Astrocyte (in vitro differentiated cells and primary cell): ENCODE measurements at regions not wholly inside any gene's neighbourhood (a gene's known extent, or its start where the extent isn't known, plus 50 kb on each side); places are given as distances from the start of the nearest gene placed in this dataset.

ENCODE experiments used
- DNase-seq: peaks from one replicate; pipeline ENCODE4 v3.0.0-alpha.2; 2010; ENCODE audit warnings: low read depth
- FAIRE-seq: peaks from 2 replicates; lab custom pipeline; 2011; peaks lifted over from hg19 to GRCh38; lab: Jason Lieb, UNC
- H2AFZ ChIP-seq: 2 replicates; pipeline ENCODE4 v1.6.0; 2012; ENCODE audit warnings: low read depth, low read length, inconsistent platforms
- H3K27ac ChIP-seq: 2 replicates; pipeline ENCODE4 v1.5.1; 2011; ENCODE audit warnings: low read depth, low read length, inconsistent platforms
- H3K27me3 ChIP-seq: 2 replicates; pipeline ENCODE4 v1.6.0; 2011; ENCODE audit warnings: low read length, inconsistent platforms; ENCODE audit not compliant: insufficient read depth
- H3K36me3 ChIP-seq: 2 replicates; pipeline ENCODE4 v1.5.1; 2011; ENCODE audit warnings: low read length, inconsistent platforms; ENCODE audit not compliant: insufficient read depth
- H3K4me1 ChIP-seq: 2 replicates; pipeline ENCODE4 v1.5.1; 2011; ENCODE audit warnings: low read length, inconsistent platforms; ENCODE audit not compliant: insufficient read depth
- H3K4me2 ChIP-seq: 2 replicates; pipeline ENCODE4 v1.6.0; 2012; ENCODE audit warnings: low read length, inconsistent platforms
- H3K4me3 ChIP-seq: 2 replicates; pipeline ENCODE4 v1.5.1; 2011; ENCODE audit warnings: low read depth, mild to moderate bottlenecking, low read length, inconsistent platforms; ENCODE audit not compliant: insufficient read depth
- H3K79me2 ChIP-seq: 2 replicates; pipeline ENCODE4 v1.6.0; 2012; ENCODE audit warnings: mild to moderate bottlenecking, low read length, inconsistent platforms; ENCODE audit not compliant: insufficient read depth
- H3K9ac ChIP-seq: 2 replicates; pipeline ENCODE4 v1.6.0; 2012; ENCODE audit warnings: mild to moderate bottlenecking, low read length, inconsistent platforms
- H3K9me3 ChIP-seq: 2 replicates; pipeline ENCODE4 v1.5.1; 2012; ENCODE audit warnings: low read depth, mild to moderate bottlenecking, low read length, inconsistent platforms; ENCODE audit not compliant: insufficient read depth
- H4K20me1 ChIP-seq: 2 replicates; pipeline ENCODE4 v1.6.0; 2012; ENCODE audit warnings: low read length, inconsistent platforms; ENCODE audit not compliant: insufficient read depth
- H3K27ac Mint-ChIP-seq: one replicate; pipeline ENCODE4 v1.8.0; 2021; ENCODE audit warnings: mild to moderate bottlenecking, mixed read lengths; ENCODE audit not compliant: unreplicated experiment
- H3K27me3 Mint-ChIP-seq: one replicate; pipeline ENCODE4 v1.8.0; 2021; ENCODE audit warnings: low read depth, mixed read lengths; ENCODE audit not compliant: unreplicated experiment
- H3K36me3 Mint-ChIP-seq: one replicate; pipeline ENCODE4 v1.8.0; 2021; ENCODE audit warnings: low read depth, mixed read lengths; ENCODE audit not compliant: unreplicated experiment
- H3K4me1 Mint-ChIP-seq: one replicate; pipeline ENCODE4 v1.8.0; 2021; ENCODE audit warnings: low read depth, mixed read lengths; ENCODE audit not compliant: unreplicated experiment
- H3K4me3 Mint-ChIP-seq: one replicate; pipeline ENCODE4 v1.8.0; 2021; ENCODE audit warnings: mild to moderate bottlenecking, moderate library complexity, mixed read lengths; ENCODE audit not compliant: unreplicated experiment
- H3K9me3 Mint-ChIP-seq: one replicate; pipeline ENCODE4 v1.8.0; 2021; ENCODE audit warnings: mild to moderate bottlenecking, mixed read lengths; ENCODE audit not compliant: unreplicated experiment
- CTCF ChIP-seq: IDR thresholded peaks from 2 replicates; pipeline ENCODE4 v1.5.1; 2011; ENCODE audit warnings: low read depth, mild to moderate bottlenecking, inconsistent platforms, low read length, moderate library complexity; ENCODE audit not compliant: insufficient read depth
- EZH2 ChIP-seq: IDR thresholded peaks from 2 replicates; pipeline ENCODE4 v1.6.1; 2012; ENCODE audit warnings: mild to moderate bottlenecking, low read length, inconsistent platforms; ENCODE audit not compliant: insufficient read depth

- Mint-ChIP-seq H3K27me3 (peaks cover 5% of the 10 kb centered on the region), H3K4me3 (no peak overlapping the region), H3K9me3 (no peaks in the 10 kb centered on the region), H3K4me1 (peaks cover 27% of the 10 kb centered on the region), H3K27ac (no peak overlapping the region), H3K36me3 (no peaks in the 10 kb centered on the region)
- no peak overlapping the region for H3K4me2 ChIP-seq
- TF ChIP-seq EZH2, result no peak
- TF ChIP-seq CTCF, result no peak
- H3K36me3 ChIP-seq, result no peaks in the 10 kb centered on the region
- no peaks in the 10 kb centered on the region for H3K27me3 ChIP-seq
- no peak overlapping the region for H2AFZ ChIP-seq
- no peak overlapping the region for H3K9ac ChIP-seq
- no peak overlapping the region for H3K27ac ChIP-seq
- H4K20me1 ChIP-seq, result no peaks in the 10 kb centered on the region
- no peak overlapping the region for H3K4me3 ChIP-seq
- H3K4me1 ChIP-seq, result peaks cover 29% of the 10 kb centered on the region
- FAIRE-seq (no peak), DNase-seq (no peak)
- no peaks in the 10 kb centered on the region for H3K9me3 ChIP-seq
- no peaks in the 10 kb centered on the region for H3K79me2 ChIP-seq
Measured at GRCh38 chr16:48960830-48961229, 320.8 kb downstream of the CBLN1 start.

DNA sequence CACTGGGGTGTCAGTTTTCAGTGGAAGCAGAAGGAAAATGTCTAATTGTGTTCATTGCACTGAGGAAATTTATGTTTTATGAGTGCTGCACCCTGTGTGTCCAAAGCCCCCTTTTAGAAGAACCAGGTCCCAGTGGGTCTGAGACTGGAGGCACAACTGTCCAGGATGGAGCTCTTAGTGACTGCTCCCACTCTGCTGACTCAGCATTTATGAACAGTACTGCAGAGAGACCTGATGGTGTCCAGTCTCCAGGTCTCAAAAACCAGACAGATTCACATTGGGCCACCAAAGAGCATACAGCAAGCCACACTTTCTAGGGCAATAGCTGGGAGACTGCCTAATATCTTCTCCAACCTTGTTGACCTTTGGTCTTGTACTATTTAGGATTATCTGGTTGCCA lies 321.9 kb downstream of the CBLN1 start:
- Histone ChIP-seq H3K27me3 (peaks cover 3% of the 10 kb centered on the region), H3K4me1 (peaks cover 18% of the 10 kb centered on the region), H3K27ac (no peak overlapping the region), H3K36me3 (no peaks in the 10 kb centered on the region), H4K20me1 (no peaks in the 10 kb centered on the region), H3K9me3 (no peaks in the 10 kb centered on the region), H3K9ac (no peak overlapping the region), H2AFZ (no peak overlapping the region), H3K4me2 (no peak overlapping the region), H3K4me3 (no peak overlapping the region), H3K79me2 (no peaks in the 10 kb centered on the region)
- FAIRE-seq, result no peak
- Mint-ChIP-seq H3K36me3 (no peaks in the 10 kb centered on the region), H3K4me3 (no peak overlapping the region), H3K9me3 (no peaks in the 10 kb centered on the region), H3K27ac (no peak overlapping the region), H3K4me1 (peaks cover 23% of the 10 kb centered on the region), H3K27me3 (peaks cover 6% of the 10 kb centered on the region)
- no peak for TF ChIP-seq EZH2
- no peak for TF ChIP-seq CTCF
- no peak for DNase-seq

- no peak overlapping the region for H3K27ac Mint-ChIP-seq
- Histone ChIP-seq H3K9me3 (no peaks in the 10 kb centered on the region), H3K27me3 (peaks cover 3% of the 10 kb centered on the region), H3K9ac (no peak overlapping the region), H4K20me1 (no peaks in the 10 kb centered on the region), H2AFZ (no peak overlapping the region), H3K36me3 (no peaks in the 10 kb centered on the region), H3K79me2 (no peaks in the 10 kb centered on the region), H3K4me2 (no peak overlapping the region), H3K27ac (no peak overlapping the region), H3K4me3 (no peak overlapping the region), H3K4me1 (peaks cover 14% of the 10 kb centered on the region)
- DNase-seq (no peak), FAIRE-seq (no peak)
- no peaks in the 10 kb centered on the region for H3K9me3 Mint-ChIP-seq
- H3K4me1 Mint-ChIP-seq, result peaks cover 18% of the 10 kb centered on the region
- TF ChIP-seq CTCF (no peak), EZH2 (no peak)
- peaks cover 6% of the 10 kb centered on the region for H3K27me3 Mint-ChIP-seq
- no peak overlapping the region for H3K4me3 Mint-ChIP-seq
- no peaks in the 10 kb centered on the region for H3K36me3 Mint-ChIP-seq
Measured at GRCh38 chr16:48959204-48959603, 322.4 kb downstream of the CBLN1 start.
